Osteoblast (primary cell): ENCODE measurements at regions not wholly inside any gene's neighbourhood (a gene's known extent, or its start where the extent isn't known, plus 50 kb on each side); places are given as distances from the start of the nearest gene placed in this dataset.

ENCODE experiments used
- DNase-seq: peaks from one replicate; pipeline ENCODE4 v3.0.0; 2011; ENCODE audit warnings: low spot score, mixed read lengths; ENCODE audit not compliant: insufficient read length; ENCODE audit errors: missing footprints
- H2AFZ ChIP-seq: 2 replicates; pipeline ENCODE4 v1.6.0; 2011; ENCODE audit warnings: mild to moderate bottlenecking, low read length
- H3K27ac ChIP-seq: 2 replicates; pipeline ENCODE4 v1.5.1; 2011; ENCODE audit warnings: mild to moderate bottlenecking, low read depth, low read length, moderate library complexity
- H3K27me3 ChIP-seq: 2 replicates; pipeline ENCODE4 v1.6.0; 2012; ENCODE audit warnings: mild to moderate bottlenecking, control low read depth, inconsistent platforms, low read length, moderate library complexity; ENCODE audit not compliant: insufficient read depth
- H3K36me3 ChIP-seq: 2 replicates; pipeline ENCODE4 v1.5.1; 2011; ENCODE audit warnings: mild to moderate bottlenecking, low read length, control low read depth, moderate library complexity; ENCODE audit not compliant: insufficient read depth
- H3K4me1 ChIP-seq: 2 replicates; pipeline ENCODE4 v1.5.1; 2011; ENCODE audit warnings: mild to moderate bottlenecking, low read length, control low read depth, moderate library complexity; ENCODE audit not compliant: insufficient read depth
- H3K4me2 ChIP-seq: 2 replicates; pipeline ENCODE4 v1.6.0; 2011; ENCODE audit warnings: mild to moderate bottlenecking, low read length; ENCODE audit not compliant: insufficient read depth
- H3K4me3 ChIP-seq: fragments of 200-600 bp; sonication (generic); 3 replicates; pipeline ENCODE4 v1.5.1; 2012; ENCODE audit warnings: mild to moderate bottlenecking, low read length, inconsistent platforms; ENCODE audit not compliant: insufficient read depth
- H3K79me2 ChIP-seq: 2 replicates; pipeline ENCODE4 v1.6.0; 2012; ENCODE audit warnings: mild to moderate bottlenecking, low read length, control low read depth, inconsistent platforms; ENCODE audit not compliant: insufficient read depth
- H3K9me3 ChIP-seq: 2 replicates; pipeline ENCODE4 v1.5.1; 2011; ENCODE audit warnings: low read depth, low read length, control low read depth
- H4K20me1 ChIP-seq: 2 replicates; pipeline ENCODE4 v1.6.0; 2012; ENCODE audit warnings: mild to moderate bottlenecking, low read length, control low read depth; ENCODE audit not compliant: insufficient read depth
- CTCF ChIP-seq: IDR thresholded peaks from 2 replicates; pipeline ENCODE4 v1.5.1; 2011; ENCODE audit warnings: mild to moderate bottlenecking, low read depth, low read length, moderate library complexity; ENCODE audit errors: extremely low read depth

- H3K9me3 ChIP-seq: no peaks in the 10 kb centered on the region
- H2AFZ ChIP-seq: no peak overlapping the region
- no peak overlapping the region for H3K27ac ChIP-seq
- no peaks in the 10 kb centered on the region for H3K36me3 ChIP-seq
- TF ChIP-seq CTCF: no peak
- no peak overlapping the region for H3K4me3 ChIP-seq
- no peaks in the 10 kb centered on the region for H3K79me2 ChIP-seq
- peaks cover 17% of the 10 kb centered on the region for H3K4me1 ChIP-seq
- no peaks in the 10 kb centered on the region for H4K20me1 ChIP-seq
- H3K4me2 ChIP-seq: no peak overlapping the region
- DNase-seq: peak; percentile 56
- H3K27me3 ChIP-seq: no peaks in the 10 kb centered on the region
Measured at GRCh38 chr2:241935774-241936173, 66.2 kb downstream of the RTP5 start.

GRCh38 chr2:241936457-241937133 lies 67.1 kb downstream of the RTP5 start:
- no peak for TF ChIP-seq CTCF
- H3K27me3 ChIP-seq: no peaks in the 10 kb centered on the region
- H3K27ac ChIP-seq: no peak overlapping the region
- H3K4me2 ChIP-seq: no peak overlapping the region
- no peak overlapping the region for H3K4me3 ChIP-seq
- no peaks in the 10 kb centered on the region for H4K20me1 ChIP-seq
- H3K9me3 ChIP-seq: no peaks in the 10 kb centered on the region
- peak; percentile 51 for DNase-seq
- peaks cover 17% of the 10 kb centered on the region for H3K4me1 ChIP-seq
- no peak overlapping the region for H2AFZ ChIP-seq
- H3K36me3 ChIP-seq: no peaks in the 10 kb centered on the region
- no peaks in the 10 kb centered on the region for H3K79me2 ChIP-seq

- no peak overlapping the region for H3K4me3 ChIP-seq
- no peak overlapping the region for H2AFZ ChIP-seq
- no peaks in the 10 kb centered on the region for H3K27me3 ChIP-seq
- H4K20me1 ChIP-seq: no peaks in the 10 kb centered on the region
- no peak for DNase-seq
- no peak for TF ChIP-seq CTCF
- H3K4me2 ChIP-seq: no peak overlapping the region
- H3K36me3 ChIP-seq: no peaks in the 10 kb centered on the region
- H3K9me3 ChIP-seq: no peaks in the 10 kb centered on the region
- no peak overlapping the region for H3K27ac ChIP-seq
- H3K79me2 ChIP-seq: no peaks in the 10 kb centered on the region
- H3K4me1 ChIP-seq: peaks cover 17% of the 10 kb centered on the region
Measured at GRCh38 chr2:241937297-241937696, 67.8 kb downstream of the RTP5 start.

- Histone ChIP-seq H3K4me1 (peaks cover 10% of the 10 kb centered on the region), H3K27me3 (peaks cover 6% of the 10 kb centered on the region), H3K4me2 (no peak overlapping the region), H3K4me3 (no peak overlapping the region), H3K36me3 (no peaks in the 10 kb centered on the region), H3K9me3 (no peaks in the 10 kb centered on the region), H2AFZ (no peak overlapping the region), H3K27ac (no peak overlapping the region), H3K79me2 (no peaks in the 10 kb centered on the region), H4K20me1 (no peaks in the 10 kb centered on the region)
- TF ChIP-seq CTCF: no peak
- DNase-seq: no peak
Measured at GRCh38 chr2:241939541-241939940, 70.0 kb downstream of the RTP5 start.
